IMR-90 (cell line): ENCODE measurements at regions not wholly inside any gene's neighbourhood (a gene's known extent, or its start where the extent isn't known, plus 50 kb on each side); places are given as distances from the start of the nearest gene placed in this dataset.
A peak's percentile ranks its signal among the peaks of the same experiment; 100 is the strongest.

ENCODE experiments used
- ATAC-seq: fragments of 200-7000 bp; cut with Tn5 transposase; 2 replicates; pipeline ENCODE4 v1.9.1; 2020; ENCODE audit warnings: low read depth, mild to moderate bottlenecking, moderate library complexity
- BruUV-seq: library from RNA; stranded (reverse); fragments of 400-500 nt; replicated peaks from 2 replicates; lab custom pipeline; 2021; lab: Mats Ljungman, UMichigan
- CTCF ChIA-PET: fragments of 300-600 bp; formaldehyde crosslinking; extraction: SDS; loops from one replicate; lab custom pipeline; 2021; ENCODE audit warnings: antibody characterized with exemption; lab: Yijun Ruan, JAX
- POLR2A ChIA-PET: fragments of 300-600 bp; sonication (Branson Sonifier 250); formaldehyde crosslinking; loops from one replicate; lab custom pipeline; 2022; ENCODE audit warnings: antibody characterized with exemption; ENCODE audit not compliant: unreplicated experiment; lab: Charles Lee
- DNase-seq: peaks from one replicate; pipeline ENCODE4 v3.0.0; 2013
- H2AFZ ChIP-seq: replicated peaks from 2 replicates; pipeline ENCODE3; 2013; ENCODE audit warnings: low read length, mild to moderate bottlenecking; ENCODE audit not compliant: poor library complexity
- H2AK5ac ChIP-seq: 2 replicates; pipeline ENCODE4 v1.6.1; 2013; ENCODE audit warnings: low read depth, low read length, inconsistent platforms
- H2AK9ac ChIP-seq: replicated peaks from 2 replicates; pipeline ENCODE3; 2013; ENCODE audit warnings: mild to moderate bottlenecking, low read depth, low read length, moderate library complexity; ENCODE audit not compliant: poor library complexity
- H2BK120ac ChIP-seq: 2 replicates; pipeline ENCODE4 v1.6.1; 2013; ENCODE audit warnings: low read depth, low read length, inconsistent platforms
- H2BK15ac ChIP-seq: 3 replicates; pipeline ENCODE4 v1.6.1; 2013; ENCODE audit warnings: low read depth, low read length, inconsistent platforms
- H2BK20ac ChIP-seq: 2 replicates; pipeline ENCODE4 v1.6.1; 2013; ENCODE audit warnings: low read depth, mild to moderate bottlenecking, inconsistent platforms, low read length, moderate library complexity
- H2BK5ac ChIP-seq: 2 replicates; pipeline ENCODE4 v1.6.1; 2013; ENCODE audit warnings: mild to moderate bottlenecking, low read depth, low read length, inconsistent platforms; ENCODE audit not compliant: poor library complexity, severe bottlenecking
- H3K14ac ChIP-seq: replicated peaks from 2 replicates; pipeline ENCODE4 v1.6.1; 2013; ENCODE audit warnings: low read depth, low read length, inconsistent platforms
- H3K18ac ChIP-seq: 2 replicates; pipeline ENCODE4 v1.6.1; 2013; ENCODE audit warnings: low read depth, low read length, control low read depth
- H3K23ac ChIP-seq: 2 replicates; pipeline ENCODE4 v1.6.1; 2013; ENCODE audit warnings: low read depth, low read length, inconsistent platforms
- H3K27ac ChIP-seq: 2 replicates; pipeline ENCODE4 v1.5.1; 2013; ENCODE audit warnings: mild to moderate bottlenecking, control low read depth, low read length; ENCODE audit not compliant: insufficient read depth
- H3K27me3 ChIP-seq: 2 replicates; pipeline ENCODE4 v1.6.1; 2013; ENCODE audit warnings: low read length; ENCODE audit not compliant: control insufficient read depth, insufficient read depth
- H3K36me3 ChIP-seq: 2 replicates; pipeline ENCODE4 v1.6.1; 2013; ENCODE audit warnings: low read length, mixed read lengths; ENCODE audit not compliant: control insufficient read depth, insufficient read depth
- H3K4ac ChIP-seq: 2 replicates; pipeline ENCODE4 v1.6.1; 2013; ENCODE audit warnings: low read depth, low read length, inconsistent platforms
- H3K4me1 ChIP-seq: 2 replicates; pipeline ENCODE4 v1.6.1; 2013; ENCODE audit warnings: low read length, mixed read lengths; ENCODE audit not compliant: control insufficient read depth, insufficient read depth
- H3K4me2 ChIP-seq: 2 replicates; pipeline ENCODE4 v1.6.1; 2013; ENCODE audit warnings: low read depth, mild to moderate bottlenecking, control low read depth, low read length, moderate library complexity
- H3K4me3 ChIP-seq: 2 replicates; pipeline ENCODE4 v1.5.1; 2013; ENCODE audit warnings: low read depth, mild to moderate bottlenecking, control low read depth, low read length, moderate library complexity; ENCODE audit not compliant: insufficient read depth
- H3K56ac ChIP-seq: 2 replicates; pipeline ENCODE4 v1.6.1; 2013; ENCODE audit warnings: low read length, inconsistent platforms; ENCODE audit not compliant: insufficient read depth; ENCODE audit errors: extremely low read depth
- H3K79me1 ChIP-seq, 2 experiments: 2 replicates each; pipeline ENCODE4 v1.6.1; 2013; ENCODE audit warnings: low read length in 2 of 2, inconsistent platforms in 1 of 2, low read depth in 1 of 2
- H3K9ac ChIP-seq: 2 replicates; pipeline ENCODE4 v1.6.1; 2013; ENCODE audit warnings: low read depth, low read length, control low read depth
- H3K9me1 ChIP-seq: 2 replicates; pipeline ENCODE4 v1.6.1; 2013; ENCODE audit warnings: low read length, inconsistent platforms; ENCODE audit not compliant: insufficient read depth
- H3K9me3 ChIP-seq: 2 replicates; pipeline ENCODE4 v1.6.1; 2013; ENCODE audit warnings: low read length; ENCODE audit not compliant: control insufficient read depth, insufficient read depth
- H4K20me1 ChIP-seq: 2 replicates; pipeline ENCODE4 v1.6.1; 2013; ENCODE audit warnings: low read length, inconsistent platforms; ENCODE audit not compliant: insufficient read depth
- H4K5ac ChIP-seq: 2 replicates; pipeline ENCODE4 v1.6.1; 2013; ENCODE audit warnings: mild to moderate bottlenecking, low read depth, low read length, control low read depth
- H4K8ac ChIP-seq, 2 experiments: 2 replicates each; pipeline ENCODE4 v1.6.1; 2013; ENCODE audit warnings: low read depth in 2 of 2, low read length in 2 of 2, control low read depth in 1 of 2, inconsistent platforms in 1 of 2
- H4K91ac ChIP-seq: 2 replicates; pipeline ENCODE4 v1.6.1; 2013; ENCODE audit warnings: low read depth, low read length, inconsistent platforms; ENCODE audit not compliant: insufficient read depth
- BHLHE40 ChIP-seq: fragments of 150-350 bp; IDR thresholded peaks from 2 replicates; pipeline ENCODE4 v1.6.1; 2016; ENCODE audit warnings: mild to moderate bottlenecking, low read depth, low read length
- CEBPB ChIP-seq: IDR thresholded peaks from 2 replicates; pipeline ENCODE4 v1.6.1; 2012; ENCODE audit warnings: low read depth, low read length, improper control_type of control experiment
- CHD1 ChIP-seq: IDR thresholded peaks from 2 replicates; pipeline ENCODE4 v1.6.1; 2012; ENCODE audit warnings: low read depth, low read length, improper control_type of control experiment
- MAFK ChIP-seq: IDR thresholded peaks from 2 replicates; pipeline ENCODE4 v1.6.1; 2012; ENCODE audit warnings: low read depth, low read length, improper control_type of control experiment
- MAZ ChIP-seq: IDR thresholded peaks from 2 replicates; pipeline ENCODE4 v1.6.1; 2012; ENCODE audit warnings: low read depth, mild to moderate bottlenecking, low read length, improper control_type of control experiment, moderate library complexity, borderline replicate concordance
- MXI1 ChIP-seq: IDR thresholded peaks from 2 replicates; pipeline ENCODE4 v1.6.1; 2012; ENCODE audit warnings: low read depth, mild to moderate bottlenecking, low read length, moderate library complexity, borderline replicate concordance
- NFE2L2 ChIP-seq: fragments of 150-350 bp; IDR thresholded peaks from 2 replicates; pipeline ENCODE4 v1.6.1; 2016; ENCODE audit warnings: low read depth, mild to moderate bottlenecking, low read length
- POLR2A ChIP-seq: IDR thresholded peaks from 2 replicates; pipeline ENCODE4 v1.6.1; 2012; ENCODE audit warnings: mild to moderate bottlenecking, low read depth, low read length
- RAD21 ChIP-seq: IDR thresholded peaks from 2 replicates; pipeline ENCODE4 v1.6.1; 2012; ENCODE audit warnings: low read length, improper control_type of control experiment
- RCOR1 ChIP-seq: IDR thresholded peaks from 2 replicates; pipeline ENCODE4 v1.6.1; 2012; ENCODE audit warnings: mild to moderate bottlenecking, low read length, improper control_type of control experiment; ENCODE audit not compliant: insufficient replicate concordance
- RFX5 ChIP-seq: IDR thresholded peaks from 2 replicates; pipeline ENCODE4 v1.8.0; 2012; ENCODE audit warnings: low read depth, mild to moderate bottlenecking, low read length, moderate library complexity
- SMC3 ChIP-seq: fragments of 150-350 bp; IDR thresholded peaks from 2 replicates; pipeline ENCODE4 v1.6.1; 2016; ENCODE audit warnings: low read depth, mild to moderate bottlenecking, antibody characterized with exemption, low read length, moderate library complexity
- WGBS, 2 experiments: methylation state at CpG; one replicate each; pipeline versions ENCODE4 v1.1.5 to v1.1.7; 2013; ENCODE audit warnings: missing lambda C conversion rate in 2 of 2; ENCODE audit not compliant: insufficient read length in 1 of 2; ENCODE audit errors: extremely low coverage in 2 of 2; 5-methylcytosine and 5-hydroxymethylcytosine counted together
- dilution Hi-C: fragments of 300-500 bp; cut with HindIII; formaldehyde crosslinking; loops from one replicate; pipeline ENCODE4 v1.14.3; 2018; ENCODE audit warnings: low sequenced_read_pairs; ENCODE audit not compliant: unreplicated experiment
- in situ Hi-C: fragments of 300-500 bp; cut with MboI; formaldehyde crosslinking; loops from 3 replicates; pipeline ENCODE4 v1.14.3; 2019; ENCODE audit warnings: low sequenced_read_pairs, inconsistent platforms, mixed read lengths
- intact Hi-C: fragments of 100-400 bp; cut with micrococcal nuclease; formaldehyde crosslinking; loops from 2 replicates; pipeline ENCODE4 v1.10.0; 2022
- TF ChIP-seq, protein P1 (sequence below): fragments of 150-350 bp; IDR thresholded peaks from 2 replicates; pipeline ENCODE4 v1.6.1; 2017; ENCODE audit warnings: mild to moderate bottlenecking, antibody characterized with exemption, low read length, low read depth
- TF ChIP-seq, protein P2 (sequence below): conservative IDR thresholded peaks from 2 replicates; pipeline ENCODE4 v1.5.1; 2012; ENCODE audit warnings: mild to moderate bottlenecking, low read depth, low read length, improper control_type of control experiment

- no peaks in the 10 kb centered on the region for H3K27me3 ChIP-seq
- ATAC-seq (no peak), DNase-seq (no peak)
- no peaks in the 10 kb centered on the region for H3K79me1 ChIP-seq
- H2AFZ ChIP-seq: no peak overlapping the region
- in situ Hi-C loops (no loop called here), intact Hi-C loops (loop anchor here (10.0 kb wide), 3 partner anchors 122 to 382 kb away; no protein-coding TSS in a partner anchor), dilution Hi-C loops (no loop called here)
- H4K5ac ChIP-seq: no peak overlapping the region
- H3K4me3 ChIP-seq: no peak overlapping the region
- H3K18ac ChIP-seq: peak overlapping the region; percentile 18; the same call in 1 of the 2 replicates
- no peak overlapping the region for H3K9ac ChIP-seq
- H2AK5ac ChIP-seq: 0 out of 2 replicates have a peak overlapping the region, but pooled peaks have one; percentile 66
- CTCF ChIA-PET: interaction anchor here (0.7 kb wide), 1 partner anchor 47 kb away, joined by 7 read pairs; no protein-coding TSS in a partner anchor
- H4K91ac ChIP-seq: no peak overlapping the region
- H3K4me2 ChIP-seq: no peak overlapping the region
- H3K4me1 ChIP-seq: peaks cover 5% of the 10 kb centered on the region
- 0 out of 3 replicates have a peak overlapping the region, but pooled peaks have one; percentile 44 for H2BK15ac ChIP-seq
- no peak overlapping the region for H3K27ac ChIP-seq
- no peaks in the 10 kb centered on the region for H3K9me3 ChIP-seq
- H3K23ac ChIP-seq: no peak overlapping the region
- no TSS peak for BruUV-seq
- H2BK120ac ChIP-seq: peak overlapping the region; percentile 56; the same call in 1 of the 2 replicates
- H3K4ac ChIP-seq: 0 out of 2 replicates have a peak overlapping the region, but pooled peaks have one; percentile 34
- H2BK20ac ChIP-seq: no peak overlapping the region; the same call in 1 of the 2 replicates
- WGBS, 2 experiments: no CpG with 5 or more reads among the region's 3 CpGs
- H4K8ac ChIP-seq: no peak overlapping the region
- H4K20me1 ChIP-seq: no peaks in the 10 kb centered on the region
- no peak overlapping the region for H3K56ac ChIP-seq
- no peak overlapping the region for H2AK9ac ChIP-seq
- POLR2A ChIA-PET: no interaction called here
- TF ChIP-seq, protein P1, sequence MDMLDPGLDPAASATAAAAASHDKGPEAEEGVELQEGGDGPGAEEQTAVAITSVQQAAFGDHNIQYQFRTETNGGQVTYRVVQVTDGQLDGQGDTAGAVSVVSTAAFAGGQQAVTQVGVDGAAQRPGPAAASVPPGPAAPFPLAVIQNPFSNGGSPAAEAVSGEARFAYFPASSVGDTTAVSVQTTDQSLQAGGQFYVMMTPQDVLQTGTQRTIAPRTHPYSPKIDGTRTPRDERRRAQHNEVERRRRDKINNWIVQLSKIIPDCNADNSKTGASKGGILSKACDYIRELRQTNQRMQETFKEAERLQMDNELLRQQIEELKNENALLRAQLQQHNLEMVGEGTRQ: no peak
- TF ChIP-seq CEBPB (no peak), CHD1 (no peak), RFX5 (no peak), NFE2L2 (no peak), MAFK (no peak), BHLHE40 (no peak), SMC3 (no peak), MXI1 (no peak), MAZ (no peak), RAD21 (no peak), POLR2A (no peak), RCOR1 (no peak)
- TF ChIP-seq, protein P2, sequence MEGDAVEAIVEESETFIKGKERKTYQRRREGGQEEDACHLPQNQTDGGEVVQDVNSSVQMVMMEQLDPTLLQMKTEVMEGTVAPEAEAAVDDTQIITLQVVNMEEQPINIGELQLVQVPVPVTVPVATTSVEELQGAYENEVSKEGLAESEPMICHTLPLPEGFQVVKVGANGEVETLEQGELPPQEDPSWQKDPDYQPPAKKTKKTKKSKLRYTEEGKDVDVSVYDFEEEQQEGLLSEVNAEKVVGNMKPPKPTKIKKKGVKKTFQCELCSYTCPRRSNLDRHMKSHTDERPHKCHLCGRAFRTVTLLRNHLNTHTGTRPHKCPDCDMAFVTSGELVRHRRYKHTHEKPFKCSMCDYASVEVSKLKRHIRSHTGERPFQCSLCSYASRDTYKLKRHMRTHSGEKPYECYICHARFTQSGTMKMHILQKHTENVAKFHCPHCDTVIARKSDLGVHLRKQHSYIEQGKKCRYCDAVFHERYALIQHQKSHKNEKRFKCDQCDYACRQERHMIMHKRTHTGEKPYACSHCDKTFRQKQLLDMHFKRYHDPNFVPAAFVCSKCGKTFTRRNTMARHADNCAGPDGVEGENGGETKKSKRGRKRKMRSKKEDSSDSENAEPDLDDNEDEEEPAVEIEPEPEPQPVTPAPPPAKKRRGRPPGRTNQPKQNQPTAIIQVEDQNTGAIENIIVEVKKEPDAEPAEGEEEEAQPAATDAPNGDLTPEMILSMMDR: no peak
- no peaks in the 10 kb centered on the region for H3K9me1 ChIP-seq
- H2BK5ac ChIP-seq: no peak overlapping the region
- H3K36me3 ChIP-seq: no peaks in the 10 kb centered on the region
- 0 out of 2 replicates have a peak overlapping the region, but pooled peaks have one; percentile 47 for H3K14ac ChIP-seq
Measured at GRCh38 chr2:12052796-12053195, 306.4 kb downstream of the LPIN1 start.
